HL-60 (cell line): ENCODE measurements at regions not wholly inside any gene's neighbourhood (a gene's known extent, or its start where the extent isn't known, plus 50 kb on each side); places are given as distances from the start of the nearest gene placed in this dataset.

Experiments used
- CTCF ChIP-seq: IDR thresholded peaks from one replicate; pipeline ENCODE4 v1.5.1; 2011; ENCODE audit warnings: low read length, control low read depth, inconsistent platforms; ENCODE audit not compliant: insufficient read depth
- GABPA ChIP-seq: IDR thresholded peaks from 2 replicates; pipeline ENCODE4 v1.6.1; 2012; ENCODE audit warnings: low read depth

- no peak for TF ChIP-seq CTCF
- no peak for TF ChIP-seq GABPA
Measured at GRCh38 chr1:29459620-29459945, 223.3 kb downstream of the PTPRU start.
